Smooth muscle cell (in vitro differentiated cells): ENCODE measurements at regions not wholly inside any gene's neighbourhood (a gene's known extent, or its start where the extent isn't known, plus 50 kb on each side); places are given as distances from the start of the nearest gene placed in this dataset.

Source experiments
- DNase-seq: peaks from one replicate; lab custom pipeline; 2025; ENCODE audit not compliant: unreplicated experiment; lab: John Stamatoyannopoulos, UW
- H2AFZ ChIP-seq: fragments of 200-600 bp; sonication (generic); 2 replicates; pipeline ENCODE4 v1.6.0; 2016; ENCODE audit warnings: antibody characterized with exemption, low read depth, mild to moderate bottlenecking
- H3F3A ChIP-seq: fragments of 200-600 bp; sonication (generic); 2 replicates; pipeline ENCODE4 v1.6.0; 2017; ENCODE audit warnings: antibody characterized with exemption, low read depth
- H3K27ac ChIP-seq: fragments of 200-600 bp; sonication (generic); 2 replicates; pipeline ENCODE4 v1.5.1; 2016; ENCODE audit warnings: low read depth, mild to moderate bottlenecking
- H3K27me3 ChIP-seq: fragments of 200-600 bp; sonication (generic); 2 replicates; pipeline ENCODE4 v1.6.1; 2016; ENCODE audit warnings: low read depth, mild to moderate bottlenecking
- H3K36me3 ChIP-seq: fragments of 200-600 bp; sonication (generic); 2 replicates; pipeline ENCODE4 v1.5.1; 2016; ENCODE audit warnings: low read depth
- H3K4me1 ChIP-seq: fragments of 200-600 bp; sonication (generic); 2 replicates; pipeline ENCODE4 v1.5.1; 2016; ENCODE audit warnings: low read depth
- H3K4me2 ChIP-seq: fragments of 200-600 bp; sonication (generic); 2 replicates; pipeline ENCODE4 v1.6.0; 2016; ENCODE audit warnings: mild to moderate bottlenecking
- H3K4me3 ChIP-seq: fragments of 200-600 bp; sonication (generic); 2 replicates; pipeline ENCODE4 v1.5.1; 2016; ENCODE audit warnings: mild to moderate bottlenecking
- H3K79me2 ChIP-seq: fragments of 200-600 bp; sonication (generic); 2 replicates; pipeline ENCODE4 v1.6.0; 2016; ENCODE audit warnings: low read depth, mild to moderate bottlenecking
- H3K9ac ChIP-seq: fragments of 200-600 bp; sonication (generic); 2 replicates; pipeline ENCODE4 v1.6.0; 2016; ENCODE audit warnings: low read depth
- H3K9me3 ChIP-seq: fragments of 200-600 bp; sonication (generic); replicated peaks from 2 replicates; pipeline ENCODE4 v1.5.1; 2016; ENCODE audit warnings: low read depth
- H4K20me1 ChIP-seq: fragments of 200-600 bp; sonication (generic); 2 replicates; pipeline ENCODE4 v1.6.0; 2016; ENCODE audit warnings: low read depth
- CTCF ChIP-seq: fragments of 200-600 bp; sonication (generic); IDR thresholded peaks from 2 replicates; pipeline ENCODE4 v1.5.1; 2017; ENCODE audit warnings: borderline replicate concordance, mild to moderate bottlenecking, antibody characterized with exemption; ENCODE audit not compliant: insufficient read depth, poor library complexity, severe bottlenecking
- WGBS: methylation state at CpG from one replicate; pipeline ENCODE4 v1.1.7; 2016; ENCODE audit warnings: low lambda C conversion rate; 5-methylcytosine and 5-hydroxymethylcytosine counted together

- Histone ChIP-seq H3K4me1 (no peaks in the 10 kb centered on the region), H3K27me3 (no peaks in the 10 kb centered on the region), H3K27ac (no peak overlapping the region), H2AFZ (no peak overlapping the region), H3K79me2 (peaks cover 18% of the 10 kb centered on the region), H3K9ac (no peak overlapping the region), H3F3A (no peaks in the 10 kb centered on the region), H4K20me1 (peaks cover 31% of the 10 kb centered on the region), H3K36me3 (no peaks in the 10 kb centered on the region), H3K4me3 (no peak overlapping the region), H3K4me2 (no peak overlapping the region), H3K9me3 (no peaks in the 10 kb centered on the region)
- no peak for TF ChIP-seq CTCF
- DNase-seq: no peak
Measured at GRCh38 chr3:124131158-124131557, 139.2 kb upstream of the ROPN1 start.

GRCh38 chr3:124131580-124131979 lies 139.7 kb upstream of the ROPN1 start:
- Histone ChIP-seq H3K9ac (no peak overlapping the region), H3K4me1 (no peaks in the 10 kb centered on the region), H3F3A (no peaks in the 10 kb centered on the region), H3K27me3 (no peaks in the 10 kb centered on the region), H3K27ac (no peak overlapping the region), H3K79me2 (peaks cover 13% of the 10 kb centered on the region), H3K4me3 (no peak overlapping the region), H3K9me3 (no peaks in the 10 kb centered on the region), H3K36me3 (no peaks in the 10 kb centered on the region), H2AFZ (no peak overlapping the region), H4K20me1 (peaks cover 31% of the 10 kb centered on the region), H3K4me2 (no peak overlapping the region)
- no peak for DNase-seq
- no peak for TF ChIP-seq CTCF
- 80% methylated on average over 2 of the region's 2 CpGs for WGBS

- Histone ChIP-seq H3F3A (no peaks in the 10 kb centered on the region), H3K4me2 (no peak overlapping the region), H3K4me1 (no peaks in the 10 kb centered on the region), H3K27ac (no peak overlapping the region), H3K4me3 (no peak overlapping the region), H3K36me3 (no peaks in the 10 kb centered on the region), H2AFZ (no peak overlapping the region), H4K20me1 (peaks cover 25% of the 10 kb centered on the region), H3K9ac (no peak overlapping the region), H3K9me3 (no peaks in the 10 kb centered on the region), H3K79me2 (peaks cover 1% of the 10 kb centered on the region), H3K27me3 (no peaks in the 10 kb centered on the region)
- WGBS: 38% methylated on average over 2 of the region's 2 CpGs
- no peak for DNase-seq
- no peak for TF ChIP-seq CTCF
Measured at GRCh38 chr3:124132813-124133212, 140.9 kb upstream of the ROPN1 start.

- H3K4me1 ChIP-seq: no peaks in the 10 kb centered on the region
- 92% methylated on average over 6 of the region's 6 CpGs for WGBS
- no peak overlapping the region for H3K9ac ChIP-seq
- H3K4me2 ChIP-seq: no peak overlapping the region
- no peak overlapping the region for H3K27ac ChIP-seq
- no peaks in the 10 kb centered on the region for H3K27me3 ChIP-seq
- H4K20me1 ChIP-seq: peaks cover 25% of the 10 kb centered on the region
- no peak overlapping the region for H2AFZ ChIP-seq
- H3F3A ChIP-seq: no peaks in the 10 kb centered on the region
- H3K4me3 ChIP-seq: no peak overlapping the region
- H3K36me3 ChIP-seq: no peaks in the 10 kb centered on the region
- no peak for DNase-seq
- H3K9me3 ChIP-seq: no peaks in the 10 kb centered on the region
- no peak for TF ChIP-seq CTCF
- H3K79me2 ChIP-seq: no peaks in the 10 kb centered on the region
Measured at GRCh38 chr3:124133366-124133940, 141.5 kb upstream of the ROPN1 start.
